ENCODE measurements at regions not wholly inside any gene's neighbourhood (a gene's known extent, or its start where the extent isn't known, plus 50 kb on each side); places are given as distances from the start of the nearest gene placed in this dataset.

GRCh38 chr12:23185346-23185745 lies 560.4 kb downstream of the ETNK1 start:
- no CpG with 5 or more reads among the region's 3 CpGs for WGBS (ENCODE audit: extremely low coverage, insufficient coverage, low lambda C conversion rate)
- no peaks in the 10 kb centered on the region for H3K79me1 ChIP-seq (ENCODE audit: low read length)
- no peaks in the 10 kb centered on the region for H3K27me3 ChIP-seq (ENCODE audit: insufficient read depth, low read length, poor library complexity)
- no peaks in the 10 kb centered on the region for H3K4me1 ChIP-seq (ENCODE audit: control insufficient read depth, low read depth, low read length)
- no peak overlapping the region for H3K18ac ChIP-seq (ENCODE audit: low read length)
- no peak overlapping the region for H3K9ac ChIP-seq (ENCODE audit: low read length)
- H3K79me2 ChIP-seq (ENCODE audit: control insufficient read depth, insufficient read depth, low read length): no peaks in the 10 kb centered on the region
- H3K4ac ChIP-seq (ENCODE audit: low read depth, low read length): no peak overlapping the region
- no peak overlapping the region for H2AK5ac ChIP-seq (ENCODE audit: low read length)
- H2BK120ac ChIP-seq (ENCODE audit: low read depth, low read length): no peak overlapping the region
- no peak overlapping the region for H4K8ac ChIP-seq (ENCODE audit: low read depth, low read length)
- H3K4me2 ChIP-seq (ENCODE audit: low read length): no peak overlapping the region
- no peak overlapping the region for H2BK15ac ChIP-seq (replicated peaks; ENCODE audit: low read depth)
- no peak overlapping the region for H3K27ac ChIP-seq (ENCODE audit: low read depth, low read length)
- no peak overlapping the region for H2BK5ac ChIP-seq (ENCODE audit: low read length)
- no peak for DNase-seq
- no peak overlapping the region for H3K23ac ChIP-seq (ENCODE audit: low read length)
- no peaks in the 10 kb centered on the region for H3K36me3 ChIP-seq (ENCODE audit: control insufficient read depth, insufficient read depth, low read length)
- no peak overlapping the region for H3K56ac ChIP-seq (ENCODE audit: low read length)
- no peak overlapping the region for H3K4me3 ChIP-seq (ENCODE audit: low read length)
- no peak overlapping the region for H4K5ac ChIP-seq (ENCODE audit: low read length)

- no peak overlapping the region for H3K4me2 ChIP-seq (ENCODE audit: low read length)
- no peak for DNase-seq
Measured at GRCh38 chr12:23186950-23187349, 562.0 kb downstream of the ETNK1 start.

GRCh38 chr12:23193552-23193951 lies 568.6 kb downstream of the ETNK1 start:
- no peaks in the 10 kb centered on the region for H3K4me1 ChIP-seq (ENCODE audit: control insufficient read depth, low read depth, low read length)
- no peak overlapping the region for H3K56ac ChIP-seq (ENCODE audit: low read length)
- H3K4ac ChIP-seq (ENCODE audit: low read depth, low read length): no peak overlapping the region
- no peak overlapping the region for H3K9ac ChIP-seq (ENCODE audit: low read length)
- no peaks in the 10 kb centered on the region for H3K79me1 ChIP-seq (ENCODE audit: low read length)
- H4K8ac ChIP-seq (ENCODE audit: low read depth, low read length): no peak overlapping the region
- H3K4me2 ChIP-seq (ENCODE audit: low read length): no peak overlapping the region
- WGBS (ENCODE audit: extremely low coverage, insufficient coverage, low lambda C conversion rate): no CpG with 5 or more reads among the region's 2 CpGs
- no peaks in the 10 kb centered on the region for H3K27me3 ChIP-seq (ENCODE audit: insufficient read depth, low read length, poor library complexity)
- H3K79me2 ChIP-seq (ENCODE audit: control insufficient read depth, insufficient read depth, low read length): no peaks in the 10 kb centered on the region
- H3K18ac ChIP-seq (ENCODE audit: low read length): no peak overlapping the region
- H3K36me3 ChIP-seq (ENCODE audit: control insufficient read depth, insufficient read depth, low read length): no peaks in the 10 kb centered on the region
- DNase-seq: no peak
- no peak overlapping the region for H2BK15ac ChIP-seq (replicated peaks; ENCODE audit: low read depth)
- no peak overlapping the region for H3K4me3 ChIP-seq (ENCODE audit: low read length)
- H4K5ac ChIP-seq (ENCODE audit: low read length): no peak overlapping the region
- H3K23ac ChIP-seq (ENCODE audit: low read length): no peak overlapping the region
- H2BK5ac ChIP-seq (ENCODE audit: low read length): no peak overlapping the region
- H3K27ac ChIP-seq (ENCODE audit: low read depth, low read length): no peak overlapping the region
- H2AK5ac ChIP-seq (ENCODE audit: low read length): no peak overlapping the region
- H2BK120ac ChIP-seq (ENCODE audit: low read depth, low read length): no peak overlapping the region

More at GRCh38 chr12:23186950-23187349, 562.0 kb downstream of the ETNK1 start:
- no peak overlapping the region for H2BK5ac ChIP-seq (ENCODE audit: low read length)
- no peak overlapping the region for H2AK5ac ChIP-seq (ENCODE audit: low read length)
- no peak overlapping the region for H3K56ac ChIP-seq (ENCODE audit: low read length)
- no peak overlapping the region for H3K23ac ChIP-seq (ENCODE audit: low read length)
- H3K4ac ChIP-seq (ENCODE audit: low read depth, low read length): no peak overlapping the region
- no peak overlapping the region for H2BK120ac ChIP-seq (ENCODE audit: low read depth, low read length)
- H3K4me1 ChIP-seq (ENCODE audit: control insufficient read depth, low read depth, low read length): no peaks in the 10 kb centered on the region
- no peaks in the 10 kb centered on the region for H3K36me3 ChIP-seq (ENCODE audit: control insufficient read depth, insufficient read depth, low read length)
- H3K18ac ChIP-seq (ENCODE audit: low read length): no peak overlapping the region
- no peak overlapping the region for H4K5ac ChIP-seq (ENCODE audit: low read length)
- no peaks in the 10 kb centered on the region for H3K27me3 ChIP-seq (ENCODE audit: insufficient read depth, low read length, poor library complexity)
- no peaks in the 10 kb centered on the region for H3K79me1 ChIP-seq (ENCODE audit: low read length)
- H3K4me3 ChIP-seq (ENCODE audit: low read length): no peak overlapping the region
- H4K8ac ChIP-seq (ENCODE audit: low read depth, low read length): no peak overlapping the region
- no peak overlapping the region for H3K9ac ChIP-seq (ENCODE audit: low read length)
- H2BK15ac ChIP-seq (replicated peaks; ENCODE audit: low read depth): no peak overlapping the region
- no peak overlapping the region for H3K27ac ChIP-seq (ENCODE audit: low read depth, low read length)
- H3K79me2 ChIP-seq (ENCODE audit: control insufficient read depth, insufficient read depth, low read length): no peaks in the 10 kb centered on the region

GRCh38 chr12:23197266-23197665 lies 572.3 kb downstream of the ETNK1 start:
- Histone ChIP-seq H2BK5ac (ENCODE audit: low read length) (no peak overlapping the region), H3K9ac (ENCODE audit: low read length) (no peak overlapping the region), H2AK5ac (ENCODE audit: low read length) (no peak overlapping the region), H3K27ac (ENCODE audit: low read depth, low read length) (no peak overlapping the region), H3K79me1 (ENCODE audit: low read length) (no peaks in the 10 kb centered on the region), H3K4me3 (ENCODE audit: low read length) (no peak overlapping the region), H2BK15ac (replicated peaks; ENCODE audit: low read depth) (no peak overlapping the region), H3K4me1 (ENCODE audit: control insufficient read depth, low read depth, low read length) (no peaks in the 10 kb centered on the region), H3K23ac (ENCODE audit: low read length) (no peak overlapping the region), H3K27me3 (ENCODE audit: insufficient read depth, low read length, poor library complexity) (no peaks in the 10 kb centered on the region), H4K5ac (ENCODE audit: low read length) (no peak overlapping the region), H3K79me2 (ENCODE audit: control insufficient read depth, insufficient read depth, low read length) (no peaks in the 10 kb centered on the region), H3K36me3 (ENCODE audit: control insufficient read depth, insufficient read depth, low read length) (no peaks in the 10 kb centered on the region), H3K56ac (ENCODE audit: low read length) (no peak overlapping the region), H4K8ac (ENCODE audit: low read depth, low read length) (no peak overlapping the region), H3K4ac (ENCODE audit: low read depth, low read length) (no peak overlapping the region), H3K18ac (ENCODE audit: low read length) (no peak overlapping the region), H3K4me2 (ENCODE audit: low read length) (no peak overlapping the region), H2BK120ac (ENCODE audit: low read depth, low read length) (no peak overlapping the region)
- WGBS (ENCODE audit: extremely low coverage, insufficient coverage, low lambda C conversion rate): no CpG with 5 or more reads among the region's 4 CpGs
- no peak for DNase-seq

- Histone ChIP-seq H3K27me3 (ENCODE audit: insufficient read depth, low read length, poor library complexity) (no peaks in the 10 kb centered on the region), H3K4me1 (ENCODE audit: control insufficient read depth, low read depth, low read length) (no peaks in the 10 kb centered on the region), H2BK120ac (ENCODE audit: low read depth, low read length) (no peak overlapping the region), H3K18ac (ENCODE audit: low read length) (no peak overlapping the region), H2BK15ac (replicated peaks; ENCODE audit: low read depth) (no peak overlapping the region), H3K4me3 (ENCODE audit: low read length) (no peak overlapping the region), H3K36me3 (ENCODE audit: control insufficient read depth, insufficient read depth, low read length) (no peaks in the 10 kb centered on the region), H2AK5ac (ENCODE audit: low read length) (no peak overlapping the region), H4K8ac (ENCODE audit: low read depth, low read length) (no peak overlapping the region), H3K56ac (ENCODE audit: low read length) (no peak overlapping the region), H3K23ac (ENCODE audit: low read length) (no peak overlapping the region), H3K79me1 (ENCODE audit: low read length) (no peaks in the 10 kb centered on the region), H3K4ac (ENCODE audit: low read depth, low read length) (no peak overlapping the region), H3K27ac (ENCODE audit: low read depth, low read length) (no peak overlapping the region), H3K9ac (ENCODE audit: low read length) (no peak overlapping the region), H3K4me2 (ENCODE audit: low read length) (no peak overlapping the region), H2BK5ac (ENCODE audit: low read length) (no peak overlapping the region), H4K5ac (ENCODE audit: low read length) (no peak overlapping the region), H3K79me2 (ENCODE audit: control insufficient read depth, insufficient read depth, low read length) (no peaks in the 10 kb centered on the region)
- DNase-seq: no peak
- WGBS (ENCODE audit: extremely low coverage, insufficient coverage, low lambda C conversion rate): no CpG with 5 or more reads among the region's 4 CpGs
Measured at GRCh38 chr12:23202728-23203127, 577.8 kb downstream of the ETNK1 start.

GRCh38 chr12:23204933-23205778 lies 580.2 kb downstream of the ETNK1 start:
- no CpG with 5 or more reads among the region's 3 CpGs for WGBS (ENCODE audit: extremely low coverage, insufficient coverage, low lambda C conversion rate)
- no peak overlapping the region for H3K27ac ChIP-seq (ENCODE audit: low read depth, low read length)
- DNase-seq: peak; percentile 69

More at GRCh38 chr12:23204933-23205778, 580.2 kb downstream of the ETNK1 start:
- H3K79me2 ChIP-seq (ENCODE audit: control insufficient read depth, insufficient read depth, low read length): no peaks in the 10 kb centered on the region
- no peaks in the 10 kb centered on the region for H3K4me1 ChIP-seq (ENCODE audit: control insufficient read depth, low read depth, low read length)
- no peak overlapping the region for H2BK120ac ChIP-seq (ENCODE audit: low read depth, low read length)
- no peak overlapping the region for H2BK5ac ChIP-seq (ENCODE audit: low read length)
- no peak overlapping the region for H3K9ac ChIP-seq (ENCODE audit: low read length)
- H2BK15ac ChIP-seq (replicated peaks; ENCODE audit: low read depth): no peak overlapping the region
- H2AK5ac ChIP-seq (ENCODE audit: low read length): no peak overlapping the region
- no peak overlapping the region for H3K4me2 ChIP-seq (ENCODE audit: low read length)
- H3K4me3 ChIP-seq (ENCODE audit: low read length): no peak overlapping the region
- H3K36me3 ChIP-seq (ENCODE audit: control insufficient read depth, insufficient read depth, low read length): no peaks in the 10 kb centered on the region
- H3K18ac ChIP-seq (ENCODE audit: low read length): no peak overlapping the region
- no peak overlapping the region for H3K23ac ChIP-seq (ENCODE audit: low read length)
- H3K4ac ChIP-seq (ENCODE audit: low read depth, low read length): no peak overlapping the region
- H3K79me1 ChIP-seq (ENCODE audit: low read length): no peaks in the 10 kb centered on the region
- no peak overlapping the region for H4K5ac ChIP-seq (ENCODE audit: low read length)
- H3K56ac ChIP-seq (ENCODE audit: low read length): no peak overlapping the region
- no peak overlapping the region for H4K8ac ChIP-seq (ENCODE audit: low read depth, low read length)
- no peaks in the 10 kb centered on the region for H3K27me3 ChIP-seq (ENCODE audit: insufficient read depth, low read length, poor library complexity)

All from mesendoderm (in vitro differentiated cells).